ENCODE measurements at regions not wholly inside any gene's neighbourhood (a gene's known extent, or its start where the extent isn't known, plus 50 kb on each side); places are given as distances from the start of the nearest gene placed in this dataset.

GRCh38 chr13:53170910-53171309 lies 142.3 kb downstream of the OLFM4 start:
- H3K4me3 Mint-ChIP-seq = no peak overlapping the region
- peaks cover 2% of the 10 kb centered on the region for H3K9me3 Mint-ChIP-seq
- H3K36me3 Mint-ChIP-seq (ENCODE audit: low read depth) = no peaks in the 10 kb centered on the region

DNA sequence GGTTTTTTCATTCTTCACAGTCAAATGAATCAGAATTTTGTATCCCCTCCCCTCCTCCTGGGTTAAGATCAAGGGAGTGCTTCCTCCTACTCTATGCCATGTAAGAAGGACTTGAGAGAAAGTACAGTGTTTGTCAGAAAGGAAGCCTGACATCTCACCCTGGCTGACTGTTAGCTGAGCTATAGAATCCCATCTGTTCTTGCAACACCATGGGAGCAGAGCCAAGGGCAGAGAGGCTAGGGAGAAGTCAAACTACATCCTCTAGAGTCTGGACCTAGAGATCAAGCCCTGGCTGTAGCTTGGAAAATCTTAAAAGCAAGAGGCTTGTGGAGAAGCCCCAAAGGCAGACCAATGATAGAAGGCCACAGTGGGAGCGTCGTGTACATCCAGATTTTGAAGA lies 145.9 kb downstream of the OLFM4 start:
- H3K9me3 Mint-ChIP-seq = peaks cover 2% of the 10 kb centered on the region
- H3K4me1 ChIP-seq (ENCODE audit: control insufficient read depth, insufficient read depth, low read length) = no peaks in the 10 kb centered on the region
- H3K4me1 Mint-ChIP-seq = no peaks in the 10 kb centered on the region
- peaks cover 9% of the 10 kb centered on the region for H3K27me3 Mint-ChIP-seq (ENCODE audit: insufficient read depth)
- no peaks in the 10 kb centered on the region for H3K36me3 ChIP-seq (ENCODE audit: control insufficient read depth, insufficient read depth, low read length)
- H3K27ac ChIP-seq (ENCODE audit: low read depth, low read length) = no peak overlapping the region
- no peak for DNase-seq
- H3K4me3 ChIP-seq (ENCODE audit: low read length) = no peak overlapping the region
- no peak overlapping the region for H3K27ac Mint-ChIP-seq
- no peak for TF ChIP-seq CTCF (conservative IDR thresholded peaks at IDR 0.05)
- H3K27me3 ChIP-seq (ENCODE audit: control insufficient read depth, insufficient read depth, low read length, poor library complexity, severe bottlenecking) = no peaks in the 10 kb centered on the region
- H3K4me3 Mint-ChIP-seq = no peak overlapping the region
- no peaks in the 10 kb centered on the region for H3K36me3 Mint-ChIP-seq (ENCODE audit: low read depth)
- H3K9ac ChIP-seq (ENCODE audit: extremely low read depth, low read length, poor library complexity, severe bottlenecking) = no peak overlapping the region
- no peaks in the 10 kb centered on the region for H3K9me3 ChIP-seq (ENCODE audit: control insufficient read depth, low read length)
- 92 to 100% methylated on average over 2 of the region's 2 CpGs for WGBS, 2 experiments (ENCODE audit: insufficient coverage in 1 of 2, insufficient read length in 1 of 2)

More at GRCh38 chr13:53170910-53171309, 142.3 kb downstream of the OLFM4 start:
- DNase-seq = no peak
- Histone ChIP-seq H3K27ac (ENCODE audit: low read depth, low read length) (no peak overlapping the region), H3K4me3 (ENCODE audit: low read length) (no peak overlapping the region), H3K9me3 (ENCODE audit: control insufficient read depth, low read length) (no peaks in the 10 kb centered on the region), H3K4me1 (ENCODE audit: control insufficient read depth, insufficient read depth, low read length) (no peaks in the 10 kb centered on the region), H3K27me3 (ENCODE audit: control insufficient read depth, insufficient read depth, low read length, poor library complexity, severe bottlenecking) (no peaks in the 10 kb centered on the region), H3K36me3 (ENCODE audit: control insufficient read depth, insufficient read depth, low read length) (no peaks in the 10 kb centered on the region), H3K9ac (ENCODE audit: extremely low read depth, low read length, poor library complexity, severe bottlenecking) (no peak overlapping the region)
- WGBS, 2 experiments (ENCODE audit: insufficient coverage in 1 of 2, insufficient read length in 1 of 2) = 89 to 96% methylated on average over 1 of the region's 1 CpG
- Mint-ChIP-seq H3K4me1 (peaks cover under 1% of the 10 kb centered on the region), H3K27ac (no peak overlapping the region), H3K27me3 (ENCODE audit: insufficient read depth) (peaks cover 12% of the 10 kb centered on the region)
- no peak for TF ChIP-seq CTCF (conservative IDR thresholded peaks at IDR 0.05)

DNA sequence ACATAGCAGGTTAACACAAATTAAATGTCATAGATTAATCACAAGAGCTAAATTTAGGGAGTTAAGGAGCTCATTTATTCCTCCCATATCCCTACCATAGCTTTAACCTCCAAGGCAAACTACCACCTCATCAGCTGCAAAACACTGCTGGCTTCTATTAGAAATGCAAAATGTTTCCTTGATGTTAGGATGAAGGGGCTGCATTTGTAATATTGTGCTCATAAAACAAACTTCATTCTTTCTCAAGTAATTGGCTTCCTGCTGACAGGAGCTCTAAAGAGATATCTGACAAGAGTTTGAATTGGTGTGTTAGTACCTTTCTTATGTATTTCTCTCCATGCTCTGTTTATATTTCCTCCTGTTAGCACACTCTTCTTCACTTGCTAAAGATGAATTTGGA lies 152.1 kb downstream of the OLFM4 start:
- no peak overlapping the region for H3K27ac Mint-ChIP-seq
- no peaks in the 10 kb centered on the region for H3K36me3 Mint-ChIP-seq (ENCODE audit: low read depth)
- no peak overlapping the region for H3K4me3 Mint-ChIP-seq
- no peaks in the 10 kb centered on the region for H3K4me1 Mint-ChIP-seq
- Histone ChIP-seq H3K9me3 (ENCODE audit: control insufficient read depth, low read length) (peaks cover 30% of the 10 kb centered on the region), H3K4me3 (ENCODE audit: low read length) (no peak overlapping the region), H3K27ac (ENCODE audit: low read depth, low read length) (no peak overlapping the region), H3K9ac (ENCODE audit: extremely low read depth, low read length, poor library complexity, severe bottlenecking) (no peak overlapping the region), H3K27me3 (ENCODE audit: control insufficient read depth, insufficient read depth, low read length, poor library complexity, severe bottlenecking) (no peaks in the 10 kb centered on the region), H3K4me1 (ENCODE audit: control insufficient read depth, insufficient read depth, low read length) (no peaks in the 10 kb centered on the region), H3K36me3 (ENCODE audit: control insufficient read depth, insufficient read depth, low read length) (no peaks in the 10 kb centered on the region)
- TF ChIP-seq CTCF (conservative IDR thresholded peaks at IDR 0.05) = no peak
- DNase-seq = no peak
- H3K9me3 Mint-ChIP-seq = peaks cover 14% of the 10 kb centered on the region
- no peaks in the 10 kb centered on the region for H3K27me3 Mint-ChIP-seq (ENCODE audit: insufficient read depth)
